ENCODE measurements at regions not wholly inside any gene's neighbourhood (a gene's known extent, or its start where the extent isn't known, plus 50 kb on each side); places are given as distances from the start of the nearest gene placed in this dataset.
"Not testable (repeated sequence)": the region's sequence is repeated elsewhere in the genome, so short reads cannot be mapped to it uniquely, and the experiment has no call there.

- H3K23ac ChIP-seq (ENCODE audit: low read length); H3K9ac ChIP-seq (ENCODE audit: low read length); H4K8ac ChIP-seq (ENCODE audit: low read depth, low read length); H3K79me2 ChIP-seq (ENCODE audit: control insufficient read depth, insufficient read depth, low read length, poor library complexity); H3K79me1 ChIP-seq (ENCODE audit: low read length); H3K4me2 ChIP-seq (ENCODE audit: low read length); H3K27me3 ChIP-seq (ENCODE audit: insufficient read depth, low read length); H2BK120ac ChIP-seq (ENCODE audit: insufficient read depth, low read length, poor library complexity); H3K4me1 ChIP-seq (ENCODE audit: control insufficient read depth in 1 of 2, insufficient read depth in 2 of 2, low read length in 2 of 2); H2BK5ac ChIP-seq (ENCODE audit: low read depth, low read length, poor library complexity); DNase-seq; H3K14ac ChIP-seq (ENCODE audit: low read length); H2AFZ ChIP-seq (ENCODE audit: insufficient read depth, low read length, poor library complexity); H4K91ac ChIP-seq (ENCODE audit: low read depth, low read length); H2AK5ac ChIP-seq (ENCODE audit: low read length); H3K36me3 ChIP-seq (ENCODE audit: control insufficient read depth in 1 of 2, insufficient read depth in 2 of 2, low read length in 2 of 2); H2BK12ac ChIP-seq (ENCODE audit: low read length); H3K4ac ChIP-seq (ENCODE audit: low read depth, low read length); H3K9me3 ChIP-seq (ENCODE audit: insufficient read depth, low read depth, low read length); H3K4me3 ChIP-seq (ENCODE audit: low read depth, low read length); H4K12ac ChIP-seq (ENCODE audit: low read depth, low read length); H3K27ac ChIP-seq (ENCODE audit: low read depth, low read length); H3K18ac ChIP-seq (ENCODE audit: low read length): not testable (repeated sequence)
- no CpG with 5 or more reads among the region's 1 CpG for WGBS (ENCODE audit: extremely low coverage, insufficient coverage, insufficient read length)
Measured at GRCh38 chr1:187756684-187757083, 927.9 kb downstream of the PLA2G4A start.

- Histone ChIP-seq H2AFZ (ENCODE audit: insufficient read depth, low read length, poor library complexity) (no peak overlapping the region), H2BK5ac (ENCODE audit: low read depth, low read length, poor library complexity) (no peak overlapping the region), H3K9me3 (ENCODE audit: insufficient read depth, low read depth, low read length) (no peaks in the 10 kb centered on the region), H3K14ac (ENCODE audit: low read length) (no peak overlapping the region), H4K8ac (ENCODE audit: low read depth, low read length) (no peak overlapping the region), H3K79me1 (ENCODE audit: low read length) (no peaks in the 10 kb centered on the region), H3K36me3 (ENCODE audit: control insufficient read depth in 1 of 2, insufficient read depth in 2 of 2, low read length in 2 of 2) (no peaks in the 10 kb centered on the region), H3K4me2 (ENCODE audit: low read length) (no peak overlapping the region), H3K4me3 (ENCODE audit: low read depth, low read length) (no peak overlapping the region), H2AK5ac (ENCODE audit: low read length) (no peak overlapping the region), H3K27ac (ENCODE audit: low read depth, low read length) (no peak overlapping the region), H4K12ac (ENCODE audit: low read depth, low read length) (no peak overlapping the region), H3K4me1 (ENCODE audit: control insufficient read depth in 1 of 2, insufficient read depth in 2 of 2, low read length in 2 of 2) (no peaks in the 10 kb centered on the region), H3K23ac (ENCODE audit: low read length) (no peak overlapping the region), H3K79me2 (ENCODE audit: control insufficient read depth, insufficient read depth, low read length, poor library complexity) (no peaks in the 10 kb centered on the region), H4K91ac (ENCODE audit: low read depth, low read length) (no peak overlapping the region), H3K4ac (ENCODE audit: low read depth, low read length) (no peak overlapping the region), H2BK120ac (ENCODE audit: insufficient read depth, low read length, poor library complexity) (no peak overlapping the region), H2BK12ac (ENCODE audit: low read length) (no peak overlapping the region), H3K18ac (ENCODE audit: low read length) (no peak overlapping the region), H3K9ac (ENCODE audit: low read length) (no peak overlapping the region), H3K27me3 (ENCODE audit: insufficient read depth, low read length) (no peaks in the 10 kb centered on the region)
- peak in 1 of 2 donors; percentile 39 for DNase-seq
Measured at GRCh38 chr1:187759825-187760333, 931.1 kb downstream of the PLA2G4A start.

- Histone ChIP-seq H2BK5ac (ENCODE audit: low read depth, low read length, poor library complexity) (no peak overlapping the region), H3K27ac (ENCODE audit: low read depth, low read length) (no peak overlapping the region), H3K4me2 (ENCODE audit: low read length) (no peak overlapping the region), H2AFZ (ENCODE audit: insufficient read depth, low read length, poor library complexity) (no peak overlapping the region), H3K36me3 (ENCODE audit: control insufficient read depth in 1 of 2, insufficient read depth in 2 of 2, low read length in 2 of 2) (no peaks in the 10 kb centered on the region), H3K23ac (ENCODE audit: low read length) (no peak overlapping the region), H2BK120ac (ENCODE audit: insufficient read depth, low read length, poor library complexity) (no peak overlapping the region), H3K4ac (ENCODE audit: low read depth, low read length) (no peak overlapping the region), H2AK5ac (ENCODE audit: low read length) (no peak overlapping the region), H3K79me2 (ENCODE audit: control insufficient read depth, insufficient read depth, low read length, poor library complexity) (no peaks in the 10 kb centered on the region), H3K9ac (ENCODE audit: low read length) (no peak overlapping the region), H3K27me3 (ENCODE audit: insufficient read depth, low read length) (no peaks in the 10 kb centered on the region), H3K4me1 (ENCODE audit: control insufficient read depth in 1 of 2, insufficient read depth in 2 of 2, low read length in 2 of 2) (no peaks in the 10 kb centered on the region), H4K8ac (ENCODE audit: low read depth, low read length) (no peak overlapping the region), H4K12ac (ENCODE audit: low read depth, low read length) (no peak overlapping the region), H3K4me3 (ENCODE audit: low read depth, low read length) (no peak overlapping the region), H3K18ac (ENCODE audit: low read length) (no peak overlapping the region), H3K14ac (ENCODE audit: low read length) (no peak overlapping the region), H4K91ac (ENCODE audit: low read depth, low read length) (no peak overlapping the region), H3K79me1 (ENCODE audit: low read length) (no peaks in the 10 kb centered on the region), H2BK12ac (ENCODE audit: low read length) (no peak overlapping the region), H3K9me3 (ENCODE audit: insufficient read depth, low read depth, low read length) (no peaks in the 10 kb centered on the region)
- no peak for DNase-seq
- no CpG with 5 or more reads among the region's 5 CpGs for WGBS (ENCODE audit: extremely low coverage, insufficient coverage, insufficient read length)
Measured at GRCh38 chr1:187762118-187762517, 933.4 kb downstream of the PLA2G4A start.

GRCh38 chr1:187763465-187763864, 934.7 kb downstream of the PLA2G4A start:
- Histone ChIP-seq H3K18ac (ENCODE audit: low read length) (no peak overlapping the region), H2AFZ (ENCODE audit: insufficient read depth, low read length, poor library complexity) (no peak overlapping the region), H2BK5ac (ENCODE audit: low read depth, low read length, poor library complexity) (no peak overlapping the region), H3K9ac (ENCODE audit: low read length) (no peak overlapping the region), H3K9me3 (ENCODE audit: insufficient read depth, low read depth, low read length) (no peaks in the 10 kb centered on the region), H3K4ac (ENCODE audit: low read depth, low read length) (no peak overlapping the region), H4K91ac (ENCODE audit: low read depth, low read length) (no peak overlapping the region), H3K79me1 (ENCODE audit: low read length) (no peaks in the 10 kb centered on the region), H2AK5ac (ENCODE audit: low read length) (no peak overlapping the region), H3K27me3 (ENCODE audit: insufficient read depth, low read length) (no peaks in the 10 kb centered on the region), H3K27ac (ENCODE audit: low read depth, low read length) (no peak overlapping the region), H3K4me1 (ENCODE audit: control insufficient read depth in 1 of 2, insufficient read depth in 2 of 2, low read length in 2 of 2) (no peaks in the 10 kb centered on the region), H3K4me3 (ENCODE audit: low read depth, low read length) (no peak overlapping the region), H3K4me2 (ENCODE audit: low read length) (no peak overlapping the region), H2BK120ac (ENCODE audit: insufficient read depth, low read length, poor library complexity) (no peak overlapping the region), H3K23ac (ENCODE audit: low read length) (no peak overlapping the region), H3K79me2 (ENCODE audit: control insufficient read depth, insufficient read depth, low read length, poor library complexity) (no peaks in the 10 kb centered on the region), H3K36me3 (ENCODE audit: control insufficient read depth in 1 of 2, insufficient read depth in 2 of 2, low read length in 2 of 2) (no peaks in the 10 kb centered on the region), H4K12ac (ENCODE audit: low read depth, low read length) (no peak overlapping the region), H3K14ac (ENCODE audit: low read length) (no peak overlapping the region), H4K8ac (ENCODE audit: low read depth, low read length) (no peak overlapping the region), H2BK12ac (ENCODE audit: low read length) (no peak overlapping the region)
- DNase-seq: no peak

Data from trophoblast cell (in vitro differentiated cells and primary cell).